ENCODE measurements at regions not wholly inside any gene's neighbourhood (a gene's known extent, or its start where the extent isn't known, plus 50 kb on each side); places are given as distances from the start of the nearest gene placed in this dataset.

DNA sequence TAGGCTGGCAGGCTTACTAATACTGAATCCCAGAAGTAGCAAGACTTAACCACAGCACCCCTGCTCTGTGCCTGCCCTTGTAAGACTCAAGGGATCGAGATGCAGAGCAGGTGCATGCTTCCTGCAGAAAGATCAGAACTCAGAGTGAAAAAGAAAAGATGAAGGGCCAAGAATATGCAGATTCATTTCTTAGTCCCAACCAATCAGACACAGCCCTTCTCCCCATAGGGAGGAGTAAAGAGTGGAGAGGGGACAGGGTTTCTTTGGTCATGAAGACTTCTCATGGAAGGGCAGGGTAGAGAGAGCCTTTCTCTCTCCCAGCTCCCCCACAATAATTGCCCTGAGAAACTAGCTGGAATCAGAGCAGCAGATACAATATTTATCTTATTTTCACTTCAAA lies 105.6 kb upstream of the MB21D2 start:
- TF ChIP-seq, protein P1, sequence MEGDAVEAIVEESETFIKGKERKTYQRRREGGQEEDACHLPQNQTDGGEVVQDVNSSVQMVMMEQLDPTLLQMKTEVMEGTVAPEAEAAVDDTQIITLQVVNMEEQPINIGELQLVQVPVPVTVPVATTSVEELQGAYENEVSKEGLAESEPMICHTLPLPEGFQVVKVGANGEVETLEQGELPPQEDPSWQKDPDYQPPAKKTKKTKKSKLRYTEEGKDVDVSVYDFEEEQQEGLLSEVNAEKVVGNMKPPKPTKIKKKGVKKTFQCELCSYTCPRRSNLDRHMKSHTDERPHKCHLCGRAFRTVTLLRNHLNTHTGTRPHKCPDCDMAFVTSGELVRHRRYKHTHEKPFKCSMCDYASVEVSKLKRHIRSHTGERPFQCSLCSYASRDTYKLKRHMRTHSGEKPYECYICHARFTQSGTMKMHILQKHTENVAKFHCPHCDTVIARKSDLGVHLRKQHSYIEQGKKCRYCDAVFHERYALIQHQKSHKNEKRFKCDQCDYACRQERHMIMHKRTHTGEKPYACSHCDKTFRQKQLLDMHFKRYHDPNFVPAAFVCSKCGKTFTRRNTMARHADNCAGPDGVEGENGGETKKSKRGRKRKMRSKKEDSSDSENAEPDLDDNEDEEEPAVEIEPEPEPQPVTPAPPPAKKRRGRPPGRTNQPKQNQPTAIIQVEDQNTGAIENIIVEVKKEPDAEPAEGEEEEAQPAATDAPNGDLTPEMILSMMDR (IDR thresholded peaks at IDR 0.05): no peak
- TF ChIP-seq POLR2A (IDR thresholded peaks at IDR 0.05): no peak

Measured in adrenal gland (tissue), 5 donors.